Liver (tissue), 8 donors: ENCODE measurements at regions not wholly inside any gene's neighbourhood (a gene's known extent, or its start where the extent isn't known, plus 50 kb on each side); places are given as distances from the start of the nearest gene placed in this dataset.

Experiments used
- DNase-seq: peaks from one replicate; pipeline ENCODE4 v3.0.0-alpha.2; 2017; ENCODE audit warnings: low spot score
- H3K27ac ChIP-seq, 2 donors: one replicate each; pipeline ENCODE4 v1.7.0; 2013; ENCODE audit warnings: inconsistent platforms in 2 of 2, low read length in 2 of 2, control low read depth in 1 of 2, low read depth in 1 of 2, mild to moderate bottlenecking in 1 of 2
- H3K27me3 ChIP-seq, 4 donors: one replicate each; pipeline versions ENCODE4 v1.6.1 to v1.7.0; 2013; ENCODE audit warnings: low read length in 3 of 4, inconsistent platforms in 1 of 4, mild to moderate bottlenecking in 1 of 4, moderate library complexity in 1 of 4; ENCODE audit not compliant: control insufficient read depth in 4 of 4, insufficient read depth in 4 of 4
- H3K36me3 ChIP-seq, 4 donors: one replicate each; pipeline versions ENCODE4 v1.6.1 to v1.7.0; 2013; ENCODE audit warnings: low read length in 3 of 4, mild to moderate bottlenecking in 3 of 4, low read depth in 1 of 4, moderate library complexity in 1 of 4; ENCODE audit not compliant: control insufficient read depth in 4 of 4, insufficient read depth in 3 of 4
- H3K4me1 ChIP-seq, 4 donors: one replicate each; pipeline versions ENCODE4 v1.6.1 to v1.7.0; 2013; ENCODE audit warnings: low read length in 3 of 4, mild to moderate bottlenecking in 3 of 4, moderate library complexity in 1 of 4; ENCODE audit not compliant: control insufficient read depth in 4 of 4, insufficient read depth in 4 of 4
- H3K4me3 ChIP-seq, 3 donors: one replicate each; pipeline versions ENCODE4 v1.6.1 to v1.7.0; 2013; ENCODE audit warnings: low read length in 3 of 3, control low read depth in 1 of 3, low read depth in 1 of 3, mild to moderate bottlenecking in 1 of 3
- H3K9ac ChIP-seq, 2 donors: one replicate each; pipeline ENCODE4 v1.7.0; 2013; ENCODE audit warnings: low read length in 2 of 2, mild to moderate bottlenecking in 2 of 2, moderate library complexity in 2 of 2, control low read depth in 1 of 2, low read depth in 1 of 2
- H3K9me3 ChIP-seq, 4 donors: one replicate each; pipeline versions ENCODE4 v1.6.1 to v1.7.0; 2013; ENCODE audit warnings: low read length in 3 of 4; ENCODE audit not compliant: control insufficient read depth in 4 of 4
- EGR1 ChIP-seq, 2 donors: IDR thresholded peaks; 2 replicates each; pipeline ENCODE4 v1.6.1; 2016 to 2018; ENCODE audit warnings: antibody characterized with exemption in 2 of 2, low read depth in 2 of 2
- GABPA ChIP-seq, 2 donors: IDR thresholded peaks in 1 of 2; conservative IDR thresholded peaks in 1 of 2; 2 replicates each; pipeline ENCODE4 v1.6.1; 2016; ENCODE audit warnings: antibody characterized with exemption in 2 of 2, mild to moderate bottlenecking in 1 of 2, moderate library complexity in 1 of 2
- HNF4A ChIP-seq, 2 donors: conservative IDR thresholded peaks; 2 replicates each; pipeline ENCODE4 v1.6.1; 2016; ENCODE audit warnings: antibody characterized with exemption in 2 of 2, mild to moderate bottlenecking in 2 of 2
- HNF4G ChIP-seq: IDR thresholded peaks from 2 replicates; pipeline ENCODE4 v1.6.1; 2016; ENCODE audit warnings: antibody characterized with exemption
- NR2F2 ChIP-seq: IDR thresholded peaks from 2 replicates; pipeline ENCODE4 v1.6.1; 2016; ENCODE audit warnings: antibody characterized with exemption
- RXRA ChIP-seq, 2 donors: IDR thresholded peaks; 2 replicates each; pipeline ENCODE4 v1.6.1; 2017 to 2018; ENCODE audit warnings: antibody characterized with exemption in 2 of 2, mild to moderate bottlenecking in 1 of 2
- SP1 ChIP-seq: IDR thresholded peaks from 2 replicates; pipeline ENCODE4 v1.6.1; 2018; ENCODE audit warnings: antibody characterized with exemption, mild to moderate bottlenecking
- TAF1 ChIP-seq: conservative IDR thresholded peaks from 2 replicates; pipeline ENCODE4 v1.6.1; 2016; ENCODE audit warnings: antibody characterized with exemption, mild to moderate bottlenecking
- YY1 ChIP-seq: IDR thresholded peaks from 2 replicates; pipeline ENCODE4 v1.6.1; 2016; ENCODE audit warnings: antibody characterized with exemption, mild to moderate bottlenecking
- WGBS: extraction: QIAGEN DNeasy Blood & Tissue Kit; methylation state at CpG from one replicate; pipeline ENCODE4 v1.1.7; 2013; 5-methylcytosine and 5-hydroxymethylcytosine counted together
- TF ChIP-seq, protein P1 (sequence below): IDR thresholded peaks from 2 replicates; pipeline ENCODE4 v1.6.1; 2016; ENCODE audit warnings: antibody characterized with exemption
- TF ChIP-seq, protein P2 (sequence below): fragments of 150-350 bp; IDR thresholded peaks from 2 replicates; pipeline ENCODE4 v1.5.1; 2017; ENCODE audit warnings: improper control_type of control experiment, low read depth, low read length; ENCODE audit not compliant: missing input control
- TF ChIP-seq, protein P3 (sequence below): IDR thresholded peaks from 2 replicates; pipeline ENCODE4 v1.6.1; 2016; ENCODE audit warnings: antibody characterized with exemption
- TF ChIP-seq, protein P4 (sequence below): IDR thresholded peaks from 2 replicates; pipeline ENCODE4 v1.6.1; 2016; ENCODE audit warnings: antibody characterized with exemption, mild to moderate bottlenecking
- donor health status: healthy.
- donor health status: healthy.
- donor health status: healthy.
- donor health status: healthy.
- donor health status: healthy.

DNA sequence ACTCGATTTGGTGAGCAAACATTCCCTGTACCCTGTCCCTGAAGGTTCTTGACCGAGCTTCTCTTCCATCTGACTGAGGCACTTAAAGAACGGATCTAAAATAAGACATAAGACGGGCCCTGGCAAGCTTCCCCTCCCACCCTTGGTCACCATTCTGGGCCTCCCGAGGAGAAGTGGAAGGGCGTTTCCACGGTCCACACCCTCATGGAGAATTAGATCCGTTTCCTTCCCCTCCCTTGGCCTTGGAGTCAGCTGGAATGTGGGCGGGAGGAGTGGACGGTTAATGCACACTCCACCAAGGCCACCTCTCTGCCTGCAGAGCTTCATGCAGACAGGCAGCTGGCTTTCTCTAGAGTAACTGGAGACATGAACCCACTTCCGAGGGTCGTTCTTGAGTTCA is 257.3 kb upstream of the APCDD1 start:
- no peak overlapping the region for H3K4me3 ChIP-seq
- H3K9me3 ChIP-seq = no peaks in the 10 kb centered on the region
- no peaks in the 10 kb centered on the region for H3K4me1 ChIP-seq
- no peaks in the 10 kb centered on the region for H3K27me3 ChIP-seq
- H3K27ac ChIP-seq = no peak overlapping the region
- no peak overlapping the region for H3K9ac ChIP-seq
- H3K36me3 ChIP-seq = no peaks in the 10 kb centered on the region
- 75% methylated on average over 12 of the region's 12 CpGs for WGBS
- DNase-seq = no peak
- TF ChIP-seq EGR1 (IDR thresholded peaks at IDR 0.05; ENCODE audit: low read depth in 2 of 2) = no peak
- TF ChIP-seq, protein P1, sequence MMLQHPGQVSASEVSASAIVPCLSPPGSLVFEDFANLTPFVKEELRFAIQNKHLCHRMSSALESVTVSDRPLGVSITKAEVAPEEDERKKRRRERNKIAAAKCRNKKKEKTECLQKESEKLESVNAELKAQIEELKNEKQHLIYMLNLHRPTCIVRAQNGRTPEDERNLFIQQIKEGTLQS = no peak
- TF ChIP-seq RXRA (IDR thresholded peaks at IDR 0.05) = no peak
- no peak for TF ChIP-seq GABPA (IDR thresholded peaks at IDR 0.05 in 1 of 2, conservative IDR thresholded peaks at IDR 0.05 in 1 of 2)
- TF ChIP-seq, protein P2, sequence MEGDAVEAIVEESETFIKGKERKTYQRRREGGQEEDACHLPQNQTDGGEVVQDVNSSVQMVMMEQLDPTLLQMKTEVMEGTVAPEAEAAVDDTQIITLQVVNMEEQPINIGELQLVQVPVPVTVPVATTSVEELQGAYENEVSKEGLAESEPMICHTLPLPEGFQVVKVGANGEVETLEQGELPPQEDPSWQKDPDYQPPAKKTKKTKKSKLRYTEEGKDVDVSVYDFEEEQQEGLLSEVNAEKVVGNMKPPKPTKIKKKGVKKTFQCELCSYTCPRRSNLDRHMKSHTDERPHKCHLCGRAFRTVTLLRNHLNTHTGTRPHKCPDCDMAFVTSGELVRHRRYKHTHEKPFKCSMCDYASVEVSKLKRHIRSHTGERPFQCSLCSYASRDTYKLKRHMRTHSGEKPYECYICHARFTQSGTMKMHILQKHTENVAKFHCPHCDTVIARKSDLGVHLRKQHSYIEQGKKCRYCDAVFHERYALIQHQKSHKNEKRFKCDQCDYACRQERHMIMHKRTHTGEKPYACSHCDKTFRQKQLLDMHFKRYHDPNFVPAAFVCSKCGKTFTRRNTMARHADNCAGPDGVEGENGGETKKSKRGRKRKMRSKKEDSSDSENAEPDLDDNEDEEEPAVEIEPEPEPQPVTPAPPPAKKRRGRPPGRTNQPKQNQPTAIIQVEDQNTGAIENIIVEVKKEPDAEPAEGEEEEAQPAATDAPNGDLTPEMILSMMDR = no peak
- TF ChIP-seq, protein P3, sequence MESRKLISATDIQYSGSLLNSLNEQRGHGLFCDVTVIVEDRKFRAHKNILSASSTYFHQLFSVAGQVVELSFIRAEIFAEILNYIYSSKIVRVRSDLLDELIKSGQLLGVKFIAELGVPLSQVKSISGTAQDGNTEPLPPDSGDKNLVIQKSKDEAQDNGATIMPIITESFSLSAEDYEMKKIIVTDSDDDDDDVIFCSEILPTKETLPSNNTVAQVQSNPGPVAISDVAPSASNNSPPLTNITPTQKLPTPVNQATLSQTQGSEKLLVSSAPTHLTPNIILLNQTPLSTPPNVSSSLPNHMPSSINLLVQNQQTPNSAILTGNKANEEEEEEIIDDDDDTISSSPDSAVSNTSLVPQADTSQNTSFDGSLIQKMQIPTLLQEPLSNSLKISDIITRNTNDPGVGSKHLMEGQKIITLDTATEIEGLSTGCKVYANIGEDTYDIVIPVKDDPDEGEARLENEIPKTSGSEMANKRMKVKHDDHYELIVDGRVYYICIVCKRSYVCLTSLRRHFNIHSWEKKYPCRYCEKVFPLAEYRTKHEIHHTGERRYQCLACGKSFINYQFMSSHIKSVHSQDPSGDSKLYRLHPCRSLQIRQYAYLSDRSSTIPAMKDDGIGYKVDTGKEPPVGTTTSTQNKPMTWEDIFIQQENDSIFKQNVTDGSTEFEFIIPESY = no peak
- no peak for TF ChIP-seq TAF1
- TF ChIP-seq HNF4G = no peak
- no peak for TF ChIP-seq HNF4A (conservative IDR thresholded peaks at IDR 0.05)
- no peak for TF ChIP-seq NR2F2
- TF ChIP-seq, protein P4, sequence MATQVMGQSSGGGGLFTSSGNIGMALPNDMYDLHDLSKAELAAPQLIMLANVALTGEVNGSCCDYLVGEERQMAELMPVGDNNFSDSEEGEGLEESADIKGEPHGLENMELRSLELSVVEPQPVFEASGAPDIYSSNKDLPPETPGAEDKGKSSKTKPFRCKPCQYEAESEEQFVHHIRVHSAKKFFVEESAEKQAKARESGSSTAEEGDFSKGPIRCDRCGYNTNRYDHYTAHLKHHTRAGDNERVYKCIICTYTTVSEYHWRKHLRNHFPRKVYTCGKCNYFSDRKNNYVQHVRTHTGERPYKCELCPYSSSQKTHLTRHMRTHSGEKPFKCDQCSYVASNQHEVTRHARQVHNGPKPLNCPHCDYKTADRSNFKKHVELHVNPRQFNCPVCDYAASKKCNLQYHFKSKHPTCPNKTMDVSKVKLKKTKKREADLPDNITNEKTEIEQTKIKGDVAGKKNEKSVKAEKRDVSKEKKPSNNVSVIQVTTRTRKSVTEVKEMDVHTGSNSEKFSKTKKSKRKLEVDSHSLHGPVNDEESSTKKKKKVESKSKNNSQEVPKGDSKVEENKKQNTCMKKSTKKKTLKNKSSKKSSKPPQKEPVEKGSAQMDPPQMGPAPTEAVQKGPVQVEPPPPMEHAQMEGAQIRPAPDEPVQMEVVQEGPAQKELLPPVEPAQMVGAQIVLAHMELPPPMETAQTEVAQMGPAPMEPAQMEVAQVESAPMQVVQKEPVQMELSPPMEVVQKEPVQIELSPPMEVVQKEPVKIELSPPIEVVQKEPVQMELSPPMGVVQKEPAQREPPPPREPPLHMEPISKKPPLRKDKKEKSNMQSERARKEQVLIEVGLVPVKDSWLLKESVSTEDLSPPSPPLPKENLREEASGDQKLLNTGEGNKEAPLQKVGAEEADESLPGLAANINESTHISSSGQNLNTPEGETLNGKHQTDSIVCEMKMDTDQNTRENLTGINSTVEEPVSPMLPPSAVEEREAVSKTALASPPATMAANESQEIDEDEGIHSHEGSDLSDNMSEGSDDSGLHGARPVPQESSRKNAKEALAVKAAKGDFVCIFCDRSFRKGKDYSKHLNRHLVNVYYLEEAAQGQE = no peak
- no peak for TF ChIP-seq SP1
- TF ChIP-seq YY1 = no peak

DNA sequence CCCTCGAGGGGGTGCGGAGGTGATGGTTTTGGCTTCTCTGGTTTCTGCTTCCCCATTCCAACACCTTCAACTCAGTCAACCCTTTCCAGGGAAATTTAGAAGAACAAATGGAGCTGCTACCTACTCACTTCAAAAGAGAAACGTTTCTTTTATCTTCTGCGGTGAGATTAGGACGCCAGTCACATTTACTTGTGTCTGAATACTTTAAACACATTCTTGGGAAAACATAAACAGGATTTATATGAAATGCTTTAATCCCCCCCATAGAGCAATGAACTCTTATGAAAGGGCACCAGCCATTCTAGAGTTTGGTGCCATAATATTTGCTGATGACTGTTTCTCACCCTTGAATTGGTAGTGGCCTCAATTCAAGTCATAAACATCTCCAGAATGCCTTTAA is 253.2 kb upstream of the APCDD1 start:
- no peaks in the 10 kb centered on the region for H3K4me1 ChIP-seq
- no peaks in the 10 kb centered on the region for H3K9me3 ChIP-seq
- no peak for DNase-seq
- no peak overlapping the region for H3K9ac ChIP-seq
- no peak overlapping the region for H3K27ac ChIP-seq
- no peaks in the 10 kb centered on the region for H3K27me3 ChIP-seq
- H3K4me3 ChIP-seq = no peak overlapping the region
- no peaks in the 10 kb centered on the region for H3K36me3 ChIP-seq
- WGBS = 73% methylated on average over 5 of the region's 5 CpGs
- TF ChIP-seq GABPA (IDR thresholded peaks at IDR 0.05 in 1 of 2, conservative IDR thresholded peaks at IDR 0.05 in 1 of 2) = no peak
- no peak for TF ChIP-seq YY1
- no peak for TF ChIP-seq HNF4G
- TF ChIP-seq, protein P1 = no peak
- TF ChIP-seq HNF4A (conservative IDR thresholded peaks at IDR 0.05) = no peak
